ENCODE measurements at regions not wholly inside any gene's neighbourhood (a gene's known extent, or its start where the extent isn't known, plus 50 kb on each side); places are given as distances from the start of the nearest gene placed in this dataset.

GRCh38 chr1:29900104-29900679, 663.9 kb downstream of the PTPRU start:
- no peak for TF ChIP-seq SMC3 (IDR thresholded peaks at IDR 0.05; ENCODE audit: borderline replicate concordance, low read length)
- TF ChIP-seq KLF5 (IDR thresholded peaks at IDR 0.05; ENCODE audit: partially characterized antibody) = no peak
- no peak for TF ChIP-seq CREM (IDR thresholded peaks at IDR 0.05; ENCODE audit: low read depth)
- TF ChIP-seq SIX5 (IDR thresholded peaks at IDR 0.05; ENCODE audit: low read depth, low read length, severe bottlenecking) = no peak
- no peak for TF ChIP-seq CBX3 (IDR thresholded peaks at IDR 0.05; ENCODE audit: borderline replicate concordance, low read depth)
